GM23338 (cell line): ENCODE measurements at regions not wholly inside any gene's neighbourhood (a gene's known extent, or its start where the extent isn't known, plus 50 kb on each side); places are given as distances from the start of the nearest gene placed in this dataset.

ENCODE experiments used
- ATAC-seq: fragments of 200-7000 bp; cut with Tn5 transposase; 3 replicates; pipeline ENCODE4 v1.9.1; 2020
- DNase-seq: peaks from one replicate; pipeline ENCODE4 v3.0.0-alpha.2; 2015; ENCODE audit warnings: low spot score
- H2AFZ ChIP-seq: fragments of 200-600 bp; sonication (generic); 2 replicates; pipeline ENCODE4 v1.8.0; 2016; ENCODE audit warnings: antibody characterized with exemption, mild to moderate bottlenecking, moderate library complexity
- H3F3A ChIP-seq: fragments of 200-600 bp; sonication (generic); replicated peaks from 2 replicates; pipeline ENCODE4 v1.8.0; 2017; ENCODE audit warnings: antibody characterized with exemption, mixed run types, low read depth
- H3K27ac ChIP-seq: fragments of 200-600 bp; sonication (generic); 2 replicates; pipeline ENCODE4 v1.6.1; 2016; ENCODE audit warnings: low read depth
- H3K27me3 ChIP-seq: fragments of 200-600 bp; sonication (generic); 2 replicates; pipeline ENCODE4 v1.8.0; 2016; ENCODE audit warnings: mild to moderate bottlenecking, mixed run types, moderate library complexity; ENCODE audit not compliant: insufficient read depth
- H3K36me3 ChIP-seq: fragments of 200-600 bp; sonication (generic); 2 replicates; pipeline ENCODE4 v1.8.0; 2016; ENCODE audit warnings: mild to moderate bottlenecking; ENCODE audit not compliant: insufficient read depth
- H3K4me1 ChIP-seq: fragments of 200-600 bp; sonication (generic); 2 replicates; pipeline ENCODE4 v1.8.0; 2016; ENCODE audit warnings: mild to moderate bottlenecking, moderate library complexity; ENCODE audit not compliant: insufficient read depth
- H3K4me2 ChIP-seq: fragments of 200-600 bp; sonication (generic); 2 replicates; pipeline ENCODE4 v1.7.1; 2017; ENCODE audit warnings: mixed run types
- H3K4me3 ChIP-seq: fragments of 200-600 bp; sonication (generic); 2 replicates; pipeline ENCODE4 v1.6.1; 2016; ENCODE audit warnings: mixed run types
- H3K79me2 ChIP-seq: fragments of 200-600 bp; sonication (generic); replicated peaks from 2 replicates; pipeline ENCODE4 v1.8.0; 2017; ENCODE audit warnings: mild to moderate bottlenecking; ENCODE audit not compliant: insufficient read depth
- H3K9me2 ChIP-seq: fragments of 200-600 bp; sonication (generic); 2 replicates; pipeline ENCODE4 v1.8.0; 2017; ENCODE audit not compliant: insufficient read depth
- H4K20me1 ChIP-seq: fragments of 200-600 bp; sonication (generic); replicated peaks from 2 replicates; pipeline ENCODE4 v1.8.0; 2017; ENCODE audit warnings: mild to moderate bottlenecking; ENCODE audit not compliant: insufficient read depth
- H3K27ac Mint-ChIP-seq: 2 replicates; pipeline ENCODE4 v1.8.0; 2020; ENCODE audit warnings: inconsistent platforms, mild to moderate bottlenecking, moderate library complexity, mixed read lengths
- H3K27me3 Mint-ChIP-seq: 3 replicates; pipeline ENCODE4 v1.8.0; 2022; ENCODE audit warnings: low read depth, mild to moderate bottlenecking, moderate library complexity, mixed read lengths, inconsistent platforms; ENCODE audit not compliant: insufficient read depth, poor library complexity
- H3K36me3 Mint-ChIP-seq: 3 replicates; pipeline ENCODE4 v1.8.0; 2021; ENCODE audit warnings: low read depth, mild to moderate bottlenecking, inconsistent platforms, moderate library complexity, mixed read lengths
- H3K4me1 Mint-ChIP-seq: 3 replicates; pipeline ENCODE4 v1.8.0; 2020; ENCODE audit warnings: mild to moderate bottlenecking, inconsistent platforms, mixed read lengths
- H3K4me3 Mint-ChIP-seq: 3 replicates; pipeline ENCODE4 v1.8.0; 2021; ENCODE audit warnings: moderate library complexity, mild to moderate bottlenecking, inconsistent platforms, mixed read lengths
- H3K9me3 Mint-ChIP-seq: 3 replicates; pipeline ENCODE4 v1.8.0; 2020; ENCODE audit warnings: moderate library complexity, mild to moderate bottlenecking, inconsistent platforms, mixed read lengths
- CREB1 ChIP-seq: fragments of 250-450 bp; sonication (Bioruptor Pico); IDR thresholded peaks from 2 replicates; pipeline ENCODE4 v1.5.0; 2020; ENCODE audit warnings: low read depth, mild to moderate bottlenecking, moderate library complexity
- CTCF ChIP-seq, 2 experiments: fragments of 200-600 bp in 1 of 2; sonication (generic) in 1 of 2; conservative IDR thresholded peaks; 2 replicates each; pipeline versions ENCODE4 v1.5.1 to v1.6.1; 2016 to 2017; ENCODE audit warnings: antibody characterized with exemption in 2 of 2, low read depth in 2 of 2, mild to moderate bottlenecking in 2 of 2, moderate library complexity in 1 of 2
- ETS1 ChIP-seq: IDR thresholded peaks from 2 replicates; pipeline ENCODE4 v1.6.1; 2016; ENCODE audit warnings: antibody characterized with exemption
- EZH2phosphoT487 ChIP-seq: fragments of 200-600 bp; sonication (generic); IDR thresholded peaks from one replicate; pipeline ENCODE4 v1.8.1; 2018; ENCODE audit warnings: antibody characterized with exemption; ENCODE audit not compliant: unreplicated experiment
- JUNB ChIP-seq: IDR thresholded peaks from one replicate; pipeline ENCODE4 v1.6.1; 2016; ENCODE audit warnings: antibody characterized with exemption; ENCODE audit not compliant: unreplicated experiment
- REST ChIP-seq: IDR thresholded peaks from one replicate; pipeline ENCODE4 v1.6.1; 2018; ENCODE audit warnings: antibody characterized with exemption; ENCODE audit not compliant: unreplicated experiment
- ZNF114 ChIP-seq: fragments of 250-450 bp; sonication (Bioruptor Pico); IDR thresholded peaks from 2 replicates; pipeline ENCODE4 v1.5.0; 2020; ENCODE audit warnings: mild to moderate bottlenecking, moderate library complexity
- ZNF462 ChIP-seq: fragments of 250-450 bp; sonication (Bioruptor Pico); IDR thresholded peaks from 2 replicates; pipeline ENCODE4 v1.5.0; 2020; ENCODE audit warnings: mild to moderate bottlenecking, moderate library complexity

GRCh38 chr12:28088566-28089272 is 101.5 kb upstream of the CCDC91 start:
- Mint-ChIP-seq H3K36me3 (no peaks in the 10 kb centered on the region), H3K27me3 (no peaks in the 10 kb centered on the region), H3K27ac (peak overlapping the region; percentile 36; the same call in 1 of the 2 replicates), H3K9me3 (no peaks in the 10 kb centered on the region), H3K4me1 (peaks cover 18% of the 10 kb centered on the region; the same call in 2 of the 3 replicates), H3K4me3 (no peak overlapping the region)
- peaks cover 11% of the 10 kb centered on the region for H3K4me1 ChIP-seq
- H3K36me3 ChIP-seq: no peaks in the 10 kb centered on the region
- no peak overlapping the region for H3K27ac ChIP-seq
- ATAC-seq (peak; percentile 34; the same call in 1 of the 3 replicates), DNase-seq (no peak)
- H4K20me1 ChIP-seq: no peaks in the 10 kb centered on the region
- H3K4me2 ChIP-seq: no peak overlapping the region
- no peak for TF ChIP-seq ZNF462 (CRISPR knock-in tag)
- no peaks in the 10 kb centered on the region for H3K9me2 ChIP-seq
- peak overlapping the region; percentile 4; the same call in 1 of the 2 replicates for H2AFZ ChIP-seq
- H3K79me2 ChIP-seq: no peaks in the 10 kb centered on the region
- no peaks in the 10 kb centered on the region for H3K27me3 ChIP-seq
- no peak overlapping the region for H3K4me3 ChIP-seq
- no peaks in the 10 kb centered on the region for H3F3A ChIP-seq

- no peaks in the 10 kb centered on the region for H3K79me2 ChIP-seq
- H3K9me2 ChIP-seq: no peaks in the 10 kb centered on the region
- H3K36me3 ChIP-seq: no peaks in the 10 kb centered on the region
- H3K4me3 ChIP-seq: no peak overlapping the region
- no peaks in the 10 kb centered on the region for H3K9me3 Mint-ChIP-seq
- no peaks in the 10 kb centered on the region for H3K36me3 Mint-ChIP-seq
- no peaks in the 10 kb centered on the region for H3K27me3 ChIP-seq
- no peaks in the 10 kb centered on the region for H3F3A ChIP-seq
- H3K4me3 Mint-ChIP-seq: peak overlapping the region; percentile 12; the same call in 1 of the 3 replicates
- H3K27ac ChIP-seq: no peak overlapping the region
- DNase-seq (peak; percentile 51), ATAC-seq (peak; percentile 82)
- no peak overlapping the region for H2AFZ ChIP-seq
- H3K27me3 Mint-ChIP-seq: peaks cover 3% of the 10 kb centered on the region
- H3K27ac Mint-ChIP-seq: no peak overlapping the region
- peaks cover 11% of the 10 kb centered on the region for H3K4me1 ChIP-seq
- peaks cover 18% of the 10 kb centered on the region; the same call in 2 of the 3 replicates for H3K4me1 Mint-ChIP-seq
- H4K20me1 ChIP-seq: no peaks in the 10 kb centered on the region
- 0 out of 2 replicates have a peak overlapping the region, but pooled peaks have one; percentile 8 for H3K4me2 ChIP-seq
- TF ChIP-seq ZNF114 (CRISPR knock-in tag) (no peak), CTCF (conservative IDR thresholded peaks at IDR 0.05; ENCODE audit: low read depth in 2 of 2) (no peak), REST (no peak), ETS1 (no peak), EZH2phosphoT487 (no peak), CREB1 (no peak), JUNB (no peak)
These were observed 100.9 kb upstream of the CCDC91 start for GRCh38 chr12:28089338-28089737.
